Panc1 (cell line): ENCODE measurements at regions not wholly inside any gene's neighbourhood (a gene's known extent, or its start where the extent isn't known, plus 50 kb on each side); places are given as distances from the start of the nearest gene placed in this dataset.

Source experiments
- ATAC-seq: fragments of 200-7000 bp; cut with Tn5 transposase; 2 replicates; pipeline ENCODE4 v1.9.1; 2020; ENCODE audit warnings: mild to moderate bottlenecking, moderate library complexity
- BruUV-seq: library from RNA; stranded (reverse); fragments of 400-500 nt; replicated peaks from 2 replicates; lab custom pipeline; 2021; lab: Mats Ljungman, UMichigan
- CTCF ChIA-PET: fragments of 300-600 bp; sonication (Branson Sonifier 250); formaldehyde crosslinking; loops from one replicate; lab custom pipeline; 2022; ENCODE audit warnings: antibody characterized with exemption; lab: Charles Lee
- POLR2A ChIA-PET: fragments of 300-600 bp; sonication (Branson Sonifier 250); formaldehyde crosslinking; loops from one replicate; lab custom pipeline; 2022; ENCODE audit warnings: antibody characterized with exemption; lab: Charles Lee
- DNase-seq: peaks from one replicate; pipeline ENCODE4 v3.0.0-alpha.2; 2010; ENCODE audit warnings: low read depth, low spot score
- H3K27ac ChIP-seq: 2 replicates; pipeline ENCODE4 v1.5.1; 2011; ENCODE audit warnings: mild to moderate bottlenecking, low read length, inconsistent platforms
- H3K27me3 ChIP-seq: fragments of 200-500 bp; sonication (Bioruptor generic); 2 replicates; pipeline ENCODE4 v1.6.0; 2014; ENCODE audit warnings: low read length, inconsistent platforms; ENCODE audit not compliant: control insufficient read depth, insufficient read depth
- H3K36me3 ChIP-seq: fragments of 200-500 bp; sonication (Bioruptor generic); 2 replicates; pipeline ENCODE4 v1.5.1; 2014; ENCODE audit warnings: inconsistent platforms, mild to moderate bottlenecking, low read length, moderate library complexity; ENCODE audit not compliant: control insufficient read depth, insufficient read depth
- H3K4me1 ChIP-seq: 2 replicates; pipeline ENCODE4 v1.5.1; 2011; ENCODE audit warnings: inconsistent platforms, mild to moderate bottlenecking, low read length, moderate library complexity; ENCODE audit not compliant: control insufficient read depth, insufficient read depth
- H3K4me3 ChIP-seq, 2 experiments: 2 replicates each; pipeline ENCODE4 v1.5.1; 2011 to 2012; ENCODE audit warnings: low read depth in 2 of 2, low read length in 2 of 2, mild to moderate bottlenecking in 2 of 2, inconsistent platforms in 1 of 2, moderate library complexity in 1 of 2
- H3K9me3 ChIP-seq: fragments of 200-500 bp; sonication (Bioruptor generic); 2 replicates; pipeline ENCODE4 v1.5.1; 2014; ENCODE audit warnings: low read depth, mild to moderate bottlenecking, inconsistent platforms, low read length, moderate library complexity; ENCODE audit not compliant: control insufficient read depth, insufficient read depth
- POLR2AphosphoS5 ChIP-seq: IDR thresholded peaks from 2 replicates; pipeline ENCODE4 v1.6.1; 2012; ENCODE audit warnings: mild to moderate bottlenecking, low read depth, low read length, moderate library complexity
- SIN3A ChIP-seq: IDR thresholded peaks from 2 replicates; pipeline ENCODE4 v1.6.1; 2012; ENCODE audit warnings: low read depth, mild to moderate bottlenecking, low read length, moderate library complexity, borderline replicate concordance; ENCODE audit not compliant: insufficient read depth
- TCF7L2 ChIP-seq: IDR thresholded peaks from 2 replicates; pipeline ENCODE4 v1.6.1; 2011; ENCODE audit warnings: mild to moderate bottlenecking, low read depth, low read length, inconsistent platforms
- in situ Hi-C: cut with HindIII; loops from 2 replicates; pipeline ENCODE4 v1.10.0; 2016; ENCODE audit warnings: low sequenced_read_pairs, low pct_unique_long_range_greater_than_20kb
- intact Hi-C: fragments of 100-400 bp; cut with micrococcal nuclease; formaldehyde crosslinking; loops from one replicate; pipeline ENCODE4 v1.10.0; 2022; ENCODE audit not compliant: unreplicated experiment
- TF ChIP-seq, protein P1 (sequence below): fragments of 450-650 bp; IDR thresholded peaks from 2 replicates; pipeline ENCODE4 v1.5.1; 2017; ENCODE audit warnings: mild to moderate bottlenecking
- TF ChIP-seq, protein P2 (sequence below), 2 experiments: IDR thresholded peaks; 2 replicates each; pipeline ENCODE4 v1.6.1; 2011 to 2012; ENCODE audit warnings: low read depth in 2 of 2, control low read depth in 1 of 2, low read length in 1 of 2, mild to moderate bottlenecking in 1 of 2, moderate library complexity in 1 of 2; ENCODE audit not compliant: insufficient read depth in 1 of 2

DNA sequence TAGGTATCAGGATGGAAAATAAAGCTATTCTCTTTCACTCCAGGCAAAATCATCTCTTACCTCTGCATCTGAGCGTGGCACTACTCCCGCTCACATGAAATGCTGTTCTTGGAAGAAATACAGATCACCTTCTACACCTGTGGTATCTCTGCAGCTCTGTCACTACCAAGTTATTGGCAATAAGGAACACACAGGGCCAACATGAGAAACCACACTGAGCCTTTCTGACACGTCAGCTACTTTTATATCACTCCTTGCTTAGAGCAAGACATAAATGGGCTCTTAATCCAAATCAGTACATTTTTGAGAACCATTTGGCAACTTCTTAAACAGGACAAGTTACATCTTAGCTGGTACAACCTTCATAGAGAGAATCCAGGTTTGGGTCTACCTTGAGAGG is 101.8 kb upstream of the GUCY1A1 start:
- Histone ChIP-seq H3K4me1 (no peaks in the 10 kb centered on the region), H3K9me3 (no peaks in the 10 kb centered on the region), H3K27me3 (no peaks in the 10 kb centered on the region), H3K4me3 (no peak overlapping the region), H3K27ac (no peak overlapping the region), H3K36me3 (no peaks in the 10 kb centered on the region)
- DNase-seq (no peak), ATAC-seq (no peak)
- intact Hi-C loops (no loop called here), in situ Hi-C loops (no loop called here)
- CTCF ChIA-PET = no interaction called here
- no TSS peak for BruUV-seq
- TF ChIP-seq SIN3A = no peak
- no peak for TF ChIP-seq POLR2AphosphoS5
- TF ChIP-seq TCF7L2 = no peak
- TF ChIP-seq, protein P1, sequence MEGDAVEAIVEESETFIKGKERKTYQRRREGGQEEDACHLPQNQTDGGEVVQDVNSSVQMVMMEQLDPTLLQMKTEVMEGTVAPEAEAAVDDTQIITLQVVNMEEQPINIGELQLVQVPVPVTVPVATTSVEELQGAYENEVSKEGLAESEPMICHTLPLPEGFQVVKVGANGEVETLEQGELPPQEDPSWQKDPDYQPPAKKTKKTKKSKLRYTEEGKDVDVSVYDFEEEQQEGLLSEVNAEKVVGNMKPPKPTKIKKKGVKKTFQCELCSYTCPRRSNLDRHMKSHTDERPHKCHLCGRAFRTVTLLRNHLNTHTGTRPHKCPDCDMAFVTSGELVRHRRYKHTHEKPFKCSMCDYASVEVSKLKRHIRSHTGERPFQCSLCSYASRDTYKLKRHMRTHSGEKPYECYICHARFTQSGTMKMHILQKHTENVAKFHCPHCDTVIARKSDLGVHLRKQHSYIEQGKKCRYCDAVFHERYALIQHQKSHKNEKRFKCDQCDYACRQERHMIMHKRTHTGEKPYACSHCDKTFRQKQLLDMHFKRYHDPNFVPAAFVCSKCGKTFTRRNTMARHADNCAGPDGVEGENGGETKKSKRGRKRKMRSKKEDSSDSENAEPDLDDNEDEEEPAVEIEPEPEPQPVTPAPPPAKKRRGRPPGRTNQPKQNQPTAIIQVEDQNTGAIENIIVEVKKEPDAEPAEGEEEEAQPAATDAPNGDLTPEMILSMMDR = no peak
- TF ChIP-seq, protein P2, sequence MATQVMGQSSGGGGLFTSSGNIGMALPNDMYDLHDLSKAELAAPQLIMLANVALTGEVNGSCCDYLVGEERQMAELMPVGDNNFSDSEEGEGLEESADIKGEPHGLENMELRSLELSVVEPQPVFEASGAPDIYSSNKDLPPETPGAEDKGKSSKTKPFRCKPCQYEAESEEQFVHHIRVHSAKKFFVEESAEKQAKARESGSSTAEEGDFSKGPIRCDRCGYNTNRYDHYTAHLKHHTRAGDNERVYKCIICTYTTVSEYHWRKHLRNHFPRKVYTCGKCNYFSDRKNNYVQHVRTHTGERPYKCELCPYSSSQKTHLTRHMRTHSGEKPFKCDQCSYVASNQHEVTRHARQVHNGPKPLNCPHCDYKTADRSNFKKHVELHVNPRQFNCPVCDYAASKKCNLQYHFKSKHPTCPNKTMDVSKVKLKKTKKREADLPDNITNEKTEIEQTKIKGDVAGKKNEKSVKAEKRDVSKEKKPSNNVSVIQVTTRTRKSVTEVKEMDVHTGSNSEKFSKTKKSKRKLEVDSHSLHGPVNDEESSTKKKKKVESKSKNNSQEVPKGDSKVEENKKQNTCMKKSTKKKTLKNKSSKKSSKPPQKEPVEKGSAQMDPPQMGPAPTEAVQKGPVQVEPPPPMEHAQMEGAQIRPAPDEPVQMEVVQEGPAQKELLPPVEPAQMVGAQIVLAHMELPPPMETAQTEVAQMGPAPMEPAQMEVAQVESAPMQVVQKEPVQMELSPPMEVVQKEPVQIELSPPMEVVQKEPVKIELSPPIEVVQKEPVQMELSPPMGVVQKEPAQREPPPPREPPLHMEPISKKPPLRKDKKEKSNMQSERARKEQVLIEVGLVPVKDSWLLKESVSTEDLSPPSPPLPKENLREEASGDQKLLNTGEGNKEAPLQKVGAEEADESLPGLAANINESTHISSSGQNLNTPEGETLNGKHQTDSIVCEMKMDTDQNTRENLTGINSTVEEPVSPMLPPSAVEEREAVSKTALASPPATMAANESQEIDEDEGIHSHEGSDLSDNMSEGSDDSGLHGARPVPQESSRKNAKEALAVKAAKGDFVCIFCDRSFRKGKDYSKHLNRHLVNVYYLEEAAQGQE (IDR thresholded peaks at IDR 0.05; ENCODE audit: insufficient read depth in 1 of 2, low read depth in 2 of 2, low read length in 1 of 2) = no peak
- POLR2A ChIA-PET = no interaction called here

- POLR2A ChIA-PET = no interaction called here
- no peak overlapping the region for H3K4me3 ChIP-seq
- TF ChIP-seq, protein P2 (IDR thresholded peaks at IDR 0.05; ENCODE audit: insufficient read depth in 1 of 2, low read depth in 2 of 2, low read length in 1 of 2) = no peak
- TF ChIP-seq SIN3A = no peak
- TF ChIP-seq POLR2AphosphoS5 = no peak
- intact Hi-C loops = no loop called here
- H3K9me3 ChIP-seq = no peaks in the 10 kb centered on the region
- H3K36me3 ChIP-seq = no peaks in the 10 kb centered on the region
- H3K27ac ChIP-seq = no peak overlapping the region
- H3K27me3 ChIP-seq = no peaks in the 10 kb centered on the region
- in situ Hi-C loops = no loop called here
- BruUV-seq = no TSS peak
- DNase-seq = no peak
- no peaks in the 10 kb centered on the region for H3K4me1 ChIP-seq
- no peak for ATAC-seq
- CTCF ChIA-PET = no interaction called here
Observed at GRCh38 chr4:155564086-155564485, 102.6 kb upstream of the GUCY1A1 start.
